ENCODE measurements at regions not wholly inside any gene's neighbourhood (a gene's known extent, or its start where the extent isn't known, plus 50 kb on each side); places are given as distances from the start of the nearest gene placed in this dataset.

DNA sequence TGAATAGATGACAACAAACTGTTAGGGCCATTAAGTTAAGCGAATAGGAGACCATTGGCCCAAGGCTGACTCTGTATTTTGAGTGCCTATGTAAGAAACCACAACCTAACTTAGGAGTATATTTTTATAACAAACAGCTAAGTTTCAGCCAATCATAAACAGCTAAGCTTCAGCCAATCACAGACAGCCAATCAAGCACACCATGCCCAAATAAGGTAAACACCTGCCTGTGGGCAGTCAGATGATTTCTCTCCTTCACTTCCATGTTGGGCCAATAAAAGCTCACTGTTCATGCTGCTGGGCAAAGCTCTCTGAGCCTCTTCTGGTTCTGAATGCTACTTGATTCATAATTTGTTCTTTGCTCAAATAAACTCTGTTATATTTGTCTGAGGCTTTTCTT is 344.6 kb downstream of the BTG1 start:
- TF ChIP-seq EZH2 (IDR thresholded peaks at IDR 0.05; ENCODE audit: borderline replicate concordance, low read length): no peak
- TF ChIP-seq, protein P1, sequence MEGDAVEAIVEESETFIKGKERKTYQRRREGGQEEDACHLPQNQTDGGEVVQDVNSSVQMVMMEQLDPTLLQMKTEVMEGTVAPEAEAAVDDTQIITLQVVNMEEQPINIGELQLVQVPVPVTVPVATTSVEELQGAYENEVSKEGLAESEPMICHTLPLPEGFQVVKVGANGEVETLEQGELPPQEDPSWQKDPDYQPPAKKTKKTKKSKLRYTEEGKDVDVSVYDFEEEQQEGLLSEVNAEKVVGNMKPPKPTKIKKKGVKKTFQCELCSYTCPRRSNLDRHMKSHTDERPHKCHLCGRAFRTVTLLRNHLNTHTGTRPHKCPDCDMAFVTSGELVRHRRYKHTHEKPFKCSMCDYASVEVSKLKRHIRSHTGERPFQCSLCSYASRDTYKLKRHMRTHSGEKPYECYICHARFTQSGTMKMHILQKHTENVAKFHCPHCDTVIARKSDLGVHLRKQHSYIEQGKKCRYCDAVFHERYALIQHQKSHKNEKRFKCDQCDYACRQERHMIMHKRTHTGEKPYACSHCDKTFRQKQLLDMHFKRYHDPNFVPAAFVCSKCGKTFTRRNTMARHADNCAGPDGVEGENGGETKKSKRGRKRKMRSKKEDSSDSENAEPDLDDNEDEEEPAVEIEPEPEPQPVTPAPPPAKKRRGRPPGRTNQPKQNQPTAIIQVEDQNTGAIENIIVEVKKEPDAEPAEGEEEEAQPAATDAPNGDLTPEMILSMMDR (IDR thresholded peaks at IDR 0.05; ENCODE audit: low read length): no peak
